Activated CD8-positive, alpha-beta T cell treated with anti-CD3 and anti-CD28 coated beads for 36 hours (primary cell): ENCODE measurements at regions not wholly inside any gene's neighbourhood (a gene's known extent, or its start where the extent isn't known, plus 50 kb on each side); places are given as distances from the start of the nearest gene placed in this dataset.

Experiments used
- ATAC-seq: fragments of 200-7000 bp; cut with Tn5 transposase; one replicate; pipeline ENCODE4 v1.10.0; 2021; ENCODE audit warnings: mild to moderate bottlenecking, moderate library complexity
- CTCF ChIA-PET: fragments of 350-600 bp; sonication (Branson Sonifier 250); formaldehyde crosslinking; loops from one replicate; lab custom pipeline; 2021; ENCODE audit warnings: antibody characterized with exemption; lab: Charles Lee
- POLR2A ChIA-PET: fragments of 350-600 bp; sonication (Branson Sonifier 250); formaldehyde crosslinking; loops from one replicate; lab custom pipeline; 2021; ENCODE audit warnings: antibody characterized with exemption; lab: Charles Lee
- DNase-seq: peaks from one replicate; pipeline ENCODE4 v3.0.0-alpha.2; 2020
- H3K27ac Mint-ChIP-seq: one replicate; pipeline ENCODE4 v1.8.0; 2021; ENCODE audit warnings: mild to moderate bottlenecking, mixed read lengths
- H3K27me3 Mint-ChIP-seq: one replicate; pipeline ENCODE4 v1.8.0; 2021; ENCODE audit warnings: mixed read lengths
- H3K36me3 Mint-ChIP-seq: one replicate; pipeline ENCODE4 v1.8.0; 2021; ENCODE audit warnings: low read depth, mixed read lengths
- H3K4me1 Mint-ChIP-seq: one replicate; pipeline ENCODE4 v1.8.0; 2021; ENCODE audit warnings: low read depth, mixed read lengths
- H3K4me3 Mint-ChIP-seq: one replicate; pipeline ENCODE4 v1.8.0; 2021; ENCODE audit warnings: mild to moderate bottlenecking, moderate library complexity, mixed read lengths
- H3K9me3 Mint-ChIP-seq: one replicate; pipeline ENCODE4 v1.8.0; 2021; ENCODE audit warnings: mixed read lengths
- CTCF ChIP-seq: fragments of 200-600 bp; IDR thresholded peaks from one replicate; pipeline ENCODE4 v1.8.0; 2022; ENCODE audit warnings: antibody characterized with exemption, mild to moderate bottlenecking
- intact Hi-C: fragments of 100-400 bp; cut with micrococcal nuclease; formaldehyde crosslinking; loops from one replicate; pipeline ENCODE4 v1.10.0; 2022

- DNase-seq (no peak), ATAC-seq (no peak)
- H3K27ac Mint-ChIP-seq: no peak overlapping the region
- no peak for TF ChIP-seq CTCF
- H3K9me3 Mint-ChIP-seq: no peaks in the 10 kb centered on the region
- intact Hi-C loops: no loop called here
- no peak overlapping the region for H3K4me3 Mint-ChIP-seq
- CTCF ChIA-PET: no interaction called here
- POLR2A ChIA-PET: no interaction called here
- H3K36me3 Mint-ChIP-seq: no peaks in the 10 kb centered on the region
- H3K4me1 Mint-ChIP-seq: no peaks in the 10 kb centered on the region
- peaks cover 1% of the 10 kb centered on the region for H3K27me3 Mint-ChIP-seq
Measured at GRCh38 chr5:2206293-2207108, 323.8 kb upstream of the IRX4 start.

- DNase-seq: no peak
- no peak overlapping the region for H3K4me3 Mint-ChIP-seq
- ChIA-PET POLR2A (no interaction called here), CTCF (no interaction called here)
- ATAC-seq: no peak
- H3K27ac Mint-ChIP-seq: no peak overlapping the region
- H3K9me3 Mint-ChIP-seq: no peaks in the 10 kb centered on the region
- no peaks in the 10 kb centered on the region for H3K4me1 Mint-ChIP-seq
- no peak for TF ChIP-seq CTCF
- no peaks in the 10 kb centered on the region for H3K36me3 Mint-ChIP-seq
- intact Hi-C loops: no loop called here
- H3K27me3 Mint-ChIP-seq: peaks cover 1% of the 10 kb centered on the region
Measured at GRCh38 chr5:2205596-2206226, 323.0 kb upstream of the IRX4 start.

- Mint-ChIP-seq H3K27me3 (peaks cover 1% of the 10 kb centered on the region), H3K9me3 (no peaks in the 10 kb centered on the region), H3K4me3 (no peak overlapping the region), H3K36me3 (no peaks in the 10 kb centered on the region), H3K27ac (no peak overlapping the region), H3K4me1 (no peaks in the 10 kb centered on the region)
- no peak for TF ChIP-seq CTCF
- intact Hi-C loops: no loop called here
- POLR2A ChIA-PET: no interaction called here
- ATAC-seq (no peak), DNase-seq (no peak)
- CTCF ChIA-PET: no interaction called here
Measured at GRCh38 chr5:2205185-2205585, 322.5 kb upstream of the IRX4 start.

DNA sequence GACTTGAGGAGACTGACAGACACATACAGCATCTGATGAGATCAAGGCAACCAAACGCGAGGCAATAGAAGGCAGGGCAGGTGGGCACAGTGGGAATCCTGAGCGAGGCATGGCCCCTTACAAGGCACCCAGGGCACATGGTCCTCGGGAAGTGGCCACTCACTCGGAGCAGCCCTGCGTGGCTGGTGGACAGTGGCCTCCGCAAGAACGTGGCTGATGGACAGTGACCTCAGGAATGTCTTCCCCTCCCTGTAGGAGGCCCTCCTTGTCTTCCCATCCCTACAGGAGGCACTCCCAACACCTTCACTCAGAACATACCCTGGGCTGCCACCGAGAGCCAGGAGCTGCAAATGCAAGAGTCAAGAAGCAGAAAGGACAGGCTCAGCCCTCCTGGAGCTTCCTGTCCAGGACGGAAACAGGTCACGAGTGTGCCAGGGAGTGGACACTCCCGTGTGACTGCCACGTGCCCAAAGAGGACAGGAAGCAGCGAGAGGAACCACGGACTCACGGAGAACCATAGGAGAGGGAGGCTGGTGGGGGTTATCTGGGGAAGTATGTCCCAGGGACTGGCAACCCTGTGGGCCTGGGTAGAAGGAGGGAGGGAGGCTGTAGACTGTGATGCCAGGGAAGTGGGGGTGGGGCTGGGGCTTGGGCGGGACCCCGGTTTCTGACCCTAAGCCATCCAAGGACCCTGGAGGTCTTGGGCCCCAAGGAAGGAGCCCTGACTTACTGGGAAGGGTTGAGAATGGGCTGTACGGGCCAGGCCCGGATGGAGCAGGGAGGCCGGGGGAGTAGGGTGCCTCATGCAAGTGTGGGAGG, 321.9 kb upstream of the IRX4 start:
- intact Hi-C loops: no loop called here
- ATAC-seq (no peak), DNase-seq (no peak)
- Mint-ChIP-seq H3K9me3 (no peaks in the 10 kb centered on the region), H3K27me3 (peaks cover 1% of the 10 kb centered on the region), H3K4me1 (no peaks in the 10 kb centered on the region), H3K27ac (no peak overlapping the region), H3K36me3 (no peaks in the 10 kb centered on the region), H3K4me3 (no peak overlapping the region)
- ChIA-PET CTCF (no interaction called here), POLR2A (no interaction called here)
- TF ChIP-seq CTCF: no peak

DNA sequence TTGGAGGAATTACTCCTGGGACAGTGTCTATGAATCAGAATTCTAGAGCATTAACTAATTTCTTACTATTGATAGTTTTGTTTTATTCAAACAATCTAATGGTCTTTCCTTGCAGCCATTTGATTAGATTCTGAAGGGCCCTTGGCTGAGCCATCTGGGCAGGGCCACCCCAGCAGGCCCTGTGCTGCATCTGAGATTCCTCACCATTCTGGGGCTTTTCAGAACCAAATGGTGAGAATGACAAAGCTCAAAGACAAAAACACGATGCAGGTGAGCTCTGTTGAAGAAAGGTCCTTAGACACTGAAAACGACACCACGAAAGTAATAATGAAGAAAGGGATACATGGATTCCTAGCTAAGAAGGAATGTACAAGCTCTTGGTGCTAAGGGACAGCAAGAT, 321.0 kb upstream of the IRX4 start:
- POLR2A ChIA-PET: no interaction called here

More for the DNA sequence above, 321.0 kb upstream of the IRX4 start:
- TF ChIP-seq CTCF: no peak
- ATAC-seq (no peak), DNase-seq (no peak)
- Mint-ChIP-seq H3K27me3 (peaks cover 5% of the 10 kb centered on the region), H3K9me3 (no peaks in the 10 kb centered on the region), H3K4me1 (no peaks in the 10 kb centered on the region), H3K27ac (no peak overlapping the region), H3K36me3 (no peaks in the 10 kb centered on the region), H3K4me3 (no peak overlapping the region)
- CTCF ChIA-PET: no interaction called here
- intact Hi-C loops: no loop called here
